PC-9 (cell line): ENCODE measurements at regions not wholly inside any gene's neighbourhood (a gene's known extent, or its start where the extent isn't known, plus 50 kb on each side); places are given as distances from the start of the nearest gene placed in this dataset.

Source experiments
- CTCF ChIP-seq: fragments of 200-600 bp; sonication (generic); conservative IDR thresholded peaks from 2 replicates; pipeline ENCODE4 v1.6.1; 2017; ENCODE audit warnings: mixed run types, antibody characterized with exemption, mild to moderate bottlenecking, moderate library complexity
- EZH2 ChIP-seq: fragments of 200-600 bp; sonication (generic); IDR thresholded peaks from 2 replicates; pipeline ENCODE4 v1.8.0; 2017; ENCODE audit warnings: antibody characterized with exemption, low read depth

GRCh38 chr3:103629391-103629790 is 1194.6 kb downstream of the ZPLD1 start:
- no peak for TF ChIP-seq CTCF
- TF ChIP-seq EZH2: no peak
